HG02973 (cell line): ENCODE measurements at regions not wholly inside any gene's neighbourhood (a gene's known extent, or its start where the extent isn't known, plus 50 kb on each side); places are given as distances from the start of the nearest gene placed in this dataset.

Experiments
- ATAC-seq: cut with Tn5 transposase; IDR thresholded peaks from one replicate; pipeline ENCODE4 v1.9.1; 2021; ENCODE audit warnings: moderate library complexity; ENCODE audit not compliant: unreplicated experiment

- no peak for ATAC-seq
Measured at GRCh38 chr14:44309331-44309730, 197.8 kb downstream of the FSCB start.

DNA sequence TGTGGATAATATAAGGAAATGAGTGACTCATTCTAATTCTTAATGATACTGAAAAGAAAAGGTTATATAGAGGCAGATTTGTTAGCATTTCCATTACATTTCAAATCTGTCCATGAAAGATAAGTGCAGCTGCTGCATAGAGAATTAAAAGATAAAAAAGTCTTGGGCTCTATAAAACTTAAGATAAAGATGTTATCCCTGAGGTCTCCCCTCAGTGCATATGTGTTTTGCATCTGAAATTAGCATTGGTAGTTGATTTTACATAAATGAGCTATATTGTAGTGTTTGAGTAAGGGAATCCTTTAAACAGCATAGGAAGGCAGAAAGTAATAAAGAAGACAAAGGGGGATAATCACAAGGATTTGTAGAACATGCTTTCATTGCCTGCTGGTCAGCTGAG is 206.2 kb downstream of the FSCB start:
- ATAC-seq = no peak

- no peak for ATAC-seq
Measured at GRCh38 chr14:44297437-44297836, 209.6 kb downstream of the FSCB start.

- no peak for ATAC-seq
Measured at GRCh38 chr14:44291366-44291915, 215.6 kb downstream of the FSCB start.

- ATAC-seq = no peak
Measured at GRCh38 chr14:44287858-44288257, 219.2 kb downstream of the FSCB start.

- no peak for ATAC-seq
Measured at GRCh38 chr14:44286201-44286600, 220.9 kb downstream of the FSCB start.

DNA sequence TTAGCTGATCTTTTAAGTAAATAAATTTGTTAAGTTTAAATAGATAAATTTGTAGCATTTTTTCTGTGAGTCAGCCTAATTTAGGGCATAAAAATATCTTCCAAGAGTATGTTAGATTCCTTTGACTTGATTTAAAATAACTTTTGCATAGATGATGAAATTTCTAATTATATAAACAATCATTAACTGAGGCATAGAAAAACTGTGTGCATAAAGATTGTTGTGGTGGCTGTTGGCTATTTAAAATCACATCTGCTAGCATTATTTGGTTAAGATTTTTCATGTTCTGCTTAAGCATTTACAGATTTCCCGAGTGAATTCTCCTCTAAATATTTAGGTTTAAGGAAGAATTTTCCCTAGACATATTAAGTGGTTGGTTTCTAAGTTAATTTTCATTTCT is 223.2 kb downstream of the FSCB start:
- ATAC-seq = no peak

GRCh38 chr14:44279357-44279756 is 227.7 kb downstream of the FSCB start:
- no peak for ATAC-seq

GRCh38 chr14:44271637-44272036 is 235.4 kb downstream of the FSCB start:
- no peak for ATAC-seq

DNA sequence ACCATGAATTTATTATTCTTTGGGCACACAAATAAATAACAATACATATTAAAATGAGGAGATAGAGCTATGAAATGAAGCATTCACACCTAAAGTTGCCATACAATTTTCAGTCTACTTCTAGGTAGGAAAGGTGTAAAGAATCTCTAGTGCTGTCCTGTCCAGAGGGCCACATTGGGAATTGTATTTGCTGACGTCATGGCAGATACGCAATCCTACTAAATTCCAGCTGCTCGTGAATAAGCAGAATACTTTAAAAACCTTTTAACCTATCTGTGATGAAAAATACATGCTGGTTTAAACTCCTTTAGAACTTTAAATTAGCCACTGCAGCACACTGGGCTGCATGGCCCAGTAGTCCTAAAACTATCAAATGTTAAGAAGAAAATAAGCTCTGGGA is 236.1 kb downstream of the FSCB start:
- no peak for ATAC-seq

DNA sequence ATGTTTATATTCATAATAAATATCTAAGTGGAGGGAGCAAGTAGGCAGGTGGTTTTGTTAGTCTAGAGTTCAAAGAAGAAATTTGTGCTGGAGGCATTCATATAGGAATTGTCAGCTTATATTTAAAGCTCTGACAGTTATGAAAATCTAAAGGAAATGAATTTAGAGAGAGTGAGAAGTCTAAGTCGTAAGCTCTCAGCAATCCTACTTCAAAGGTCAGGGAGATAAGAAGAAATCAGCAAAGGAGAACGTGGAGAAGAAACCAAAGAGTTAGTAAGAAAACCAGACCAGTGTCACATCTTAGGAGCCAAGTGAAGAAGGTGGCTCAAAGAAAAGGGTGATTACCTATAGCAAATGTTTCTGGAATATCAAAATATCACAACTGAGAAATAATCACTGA is 241.8 kb downstream of the FSCB start:
- no peak for ATAC-seq

GRCh38 chr14:44215660-44216059 is 291.4 kb downstream of the FSCB start:
- ATAC-seq = no peak

GRCh38 chr14:44211718-44212117 is 295.4 kb downstream of the FSCB start:
- no peak for ATAC-seq

- ATAC-seq = no peak
Measured at GRCh38 chr14:44204061-44204835, 302.8 kb downstream of the FSCB start.

- no peak for ATAC-seq
Measured at GRCh38 chr14:44180975-44181374, 326.1 kb downstream of the FSCB start.

GRCh38 chr14:44170556-44170955 is 336.5 kb downstream of the FSCB start:
- ATAC-seq = no peak

DNA sequence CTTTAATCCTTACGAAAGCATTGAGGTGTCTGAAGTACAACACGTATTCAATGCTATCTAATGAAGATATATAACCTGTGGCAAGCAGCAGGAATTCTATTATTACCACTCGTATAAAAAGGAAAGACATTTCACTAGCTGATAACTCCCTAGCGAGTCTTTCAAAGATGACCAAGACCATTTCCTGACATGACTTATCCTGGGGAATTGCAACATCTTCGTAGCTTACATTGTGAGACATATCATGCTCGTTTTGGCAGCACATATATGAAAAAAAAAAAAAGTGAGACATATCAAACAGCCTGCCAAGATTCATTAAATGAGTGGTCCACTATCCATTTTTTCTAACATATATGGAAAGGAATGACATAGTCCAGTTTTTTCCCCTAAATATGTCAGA is 337.0 kb downstream of the FSCB start:
- ATAC-seq = no peak

GRCh38 chr14:44168566-44168965 is 338.5 kb downstream of the FSCB start:
- no peak for ATAC-seq

DNA sequence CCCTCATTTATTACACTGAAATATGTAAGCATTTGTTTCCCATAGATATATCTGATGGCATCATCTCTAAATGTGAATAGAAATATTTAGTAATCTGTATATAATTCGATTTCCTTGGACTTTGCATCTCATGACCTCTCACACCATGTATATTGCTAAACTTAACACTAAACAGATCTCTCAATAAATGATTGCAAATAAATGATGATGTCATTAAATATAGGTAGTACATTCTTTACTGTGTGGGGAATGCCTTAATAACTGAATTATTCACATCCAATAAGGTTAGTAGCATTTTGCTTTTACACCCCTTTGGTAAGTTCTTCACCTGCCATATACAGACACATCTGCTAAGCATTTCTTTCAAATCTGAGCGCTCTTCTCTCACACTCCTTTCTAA is 340.5 kb downstream of the FSCB start:
- no peak for ATAC-seq

DNA sequence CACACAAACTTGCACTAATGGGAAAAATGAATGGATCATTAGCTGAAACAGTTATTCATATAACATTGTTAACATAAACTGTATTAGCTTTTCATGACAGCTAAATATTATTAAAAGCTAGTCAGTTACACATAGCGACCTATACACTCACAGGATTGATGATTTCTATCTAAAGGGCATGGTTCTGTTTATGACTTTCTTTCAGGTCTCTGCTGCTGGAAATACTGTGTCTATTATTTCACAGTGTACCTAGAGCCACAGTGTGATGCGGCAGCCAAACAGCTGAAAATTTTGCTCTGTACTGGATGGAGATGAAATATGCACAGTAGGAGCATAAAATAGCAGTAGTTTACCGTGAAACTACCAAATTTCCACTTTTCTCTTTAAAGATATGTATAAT is 341.1 kb downstream of the FSCB start:
- no peak for ATAC-seq

DNA sequence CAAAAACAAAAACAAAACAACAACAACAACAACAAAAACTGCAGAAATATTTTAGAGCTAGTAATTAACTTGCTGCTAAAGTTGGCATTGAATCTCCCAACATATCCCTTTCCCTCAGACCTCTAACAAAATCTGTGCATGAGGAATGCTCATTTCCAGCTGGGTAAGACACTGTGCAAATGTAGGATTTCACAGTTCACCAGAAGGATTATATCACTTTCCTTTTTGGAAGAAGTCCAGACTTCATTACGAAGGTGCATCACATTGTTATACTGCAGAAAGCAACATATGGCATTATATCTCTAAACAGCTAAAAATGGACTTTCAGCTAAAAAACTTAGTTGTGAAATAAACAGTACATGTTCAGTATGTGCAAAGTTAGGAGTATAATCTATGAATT is 341.8 kb downstream of the FSCB start:
- no peak for ATAC-seq

GRCh38 chr14:44163946-44164345 is 343.1 kb downstream of the FSCB start:
- no peak for ATAC-seq

DNA sequence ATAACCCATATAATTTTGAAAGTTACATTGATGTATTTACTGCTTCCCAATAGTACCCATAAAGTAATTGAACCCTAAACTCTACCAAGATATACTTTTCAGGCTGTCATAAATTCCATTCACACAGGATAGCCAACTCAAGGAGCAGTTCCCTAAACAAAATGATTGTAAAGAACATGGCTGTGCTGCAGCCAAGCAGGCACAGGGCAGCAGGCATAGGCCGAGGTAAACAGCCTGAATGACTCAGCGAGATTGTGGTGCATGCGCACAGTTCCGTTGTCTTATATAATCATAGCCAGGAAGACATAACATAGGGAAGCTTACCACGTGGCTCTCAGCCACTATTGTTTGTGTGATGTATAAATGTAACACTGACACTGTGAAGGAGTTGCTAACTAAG is 344.9 kb downstream of the FSCB start:
- ATAC-seq = no peak
